ENCODE measurements at regions not wholly inside any gene's neighbourhood (a gene's known extent, or its start where the extent isn't known, plus 50 kb on each side); places are given as distances from the start of the nearest gene placed in this dataset.

DNA sequence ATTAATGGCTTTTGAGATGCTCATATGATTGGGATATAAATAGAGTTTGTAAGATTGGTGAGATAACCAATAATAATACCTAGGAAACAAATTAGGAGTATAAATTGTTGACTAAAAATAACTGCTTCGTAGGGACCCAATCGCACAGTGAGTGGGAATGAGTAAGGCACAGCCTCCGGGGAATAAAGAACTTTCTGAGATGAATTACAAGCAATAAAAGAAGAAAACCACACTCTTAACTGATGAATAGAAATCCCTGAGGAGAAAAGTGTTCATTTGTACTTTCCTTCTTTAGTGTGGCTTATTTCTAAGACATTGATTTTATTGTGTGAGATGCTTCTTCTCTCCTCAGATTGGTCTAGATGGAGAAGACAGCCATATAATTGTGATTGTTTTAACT, 443.4 kb upstream of the PRMT6 start:
- no peak overlapping the region for H3K4me3 ChIP-seq
- no peaks in the 10 kb centered on the region for H3K9me3 ChIP-seq
- H3K27me3 ChIP-seq, result no peaks in the 10 kb centered on the region
- intact Hi-C loops (cut with DNase I), result no loop called here
- H3K27ac ChIP-seq, result no peak overlapping the region
- H3K36me3 ChIP-seq, result no peaks in the 10 kb centered on the region
- TF ChIP-seq POLR2A (IDR thresholded peaks at IDR 0.05) (no peak), EP300 (IDR thresholded peaks at IDR 0.05) (no peak), CTCF (IDR thresholded peaks at IDR 0.05) (no peak)
- WGBS, 3 donors, result 84 to 87% (median 84%) methylated on average over 3 of the region's 3 CpGs
- H3K4me1 ChIP-seq (ENCODE audit: insufficient read depth), result no peaks in the 10 kb centered on the region
- DNase-seq, result no peak

GRCh38 chr1:106613861-106614260, 442.6 kb upstream of the PRMT6 start:
- intact Hi-C loops (cut with DNase I), result no loop called here
- DNase-seq, result no peak
- WGBS, 3 donors, result 57 to 67% (median 63%) methylated on average over 5 of the region's 5 CpGs

DNA sequence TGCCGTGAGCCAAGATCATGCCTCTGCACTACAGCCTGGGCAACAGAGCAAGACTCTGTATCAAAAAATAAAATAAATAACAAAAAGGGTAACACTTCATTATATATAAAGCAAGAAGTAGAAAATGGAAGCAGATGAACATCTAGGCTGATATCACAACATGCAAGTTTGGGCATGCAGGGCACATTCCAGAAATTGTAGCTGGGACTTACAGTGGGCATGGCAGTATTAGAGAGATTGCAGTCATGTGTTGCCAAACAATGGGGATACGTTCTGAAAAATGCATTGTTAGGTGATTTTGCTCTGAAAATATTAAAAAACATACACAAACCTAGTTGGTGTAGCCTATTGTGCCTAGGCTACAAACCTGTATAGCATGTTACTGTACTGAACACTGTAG, 441.0 kb upstream of the PRMT6 start:
- no peaks in the 10 kb centered on the region for H3K9me3 ChIP-seq
- no peak overlapping the region for H3K27ac ChIP-seq
- TF ChIP-seq EP300 (IDR thresholded peaks at IDR 0.05), result no peak
- no peak for TF ChIP-seq CTCF (IDR thresholded peaks at IDR 0.05)
- no peak for TF ChIP-seq POLR2A (IDR thresholded peaks at IDR 0.05)
- no peaks in the 10 kb centered on the region for H3K4me1 ChIP-seq (ENCODE audit: insufficient read depth)
- WGBS, 3 donors, result 68 to 83% (median 81%) methylated on average over 2 of the region's 2 CpGs
- intact Hi-C loops (cut with DNase I), result no loop called here
- H3K36me3 ChIP-seq, result no peaks in the 10 kb centered on the region
- H3K27me3 ChIP-seq, result no peaks in the 10 kb centered on the region
- DNase-seq, result no peak
- H3K4me3 ChIP-seq, result no peak overlapping the region

More at GRCh38 chr1:106613861-106614260, 442.6 kb upstream of the PRMT6 start:
- TF ChIP-seq CTCF (IDR thresholded peaks at IDR 0.05) (no peak), EP300 (IDR thresholded peaks at IDR 0.05) (no peak), POLR2A (IDR thresholded peaks at IDR 0.05) (no peak)
- Histone ChIP-seq H3K36me3 (no peaks in the 10 kb centered on the region), H3K4me3 (no peak overlapping the region), H3K4me1 (ENCODE audit: insufficient read depth) (no peaks in the 10 kb centered on the region), H3K9me3 (no peaks in the 10 kb centered on the region), H3K27ac (no peak overlapping the region), H3K27me3 (no peaks in the 10 kb centered on the region)

GRCh38 chr1:106619080-106619826, 437.2 kb upstream of the PRMT6 start:
- no peak for DNase-seq
- Histone ChIP-seq H3K9me3 (no peaks in the 10 kb centered on the region), H3K27ac (no peak overlapping the region), H3K4me1 (ENCODE audit: insufficient read depth) (no peaks in the 10 kb centered on the region), H3K27me3 (no peaks in the 10 kb centered on the region), H3K36me3 (no peaks in the 10 kb centered on the region), H3K4me3 (no peak overlapping the region)
- intact Hi-C loops (cut with DNase I), result no loop called here
- TF ChIP-seq POLR2A (IDR thresholded peaks at IDR 0.05) (no peak), EP300 (IDR thresholded peaks at IDR 0.05) (no peak), CTCF (IDR thresholded peaks at IDR 0.05) (no peak)
- WGBS, 3 donors, result 74 to 82% (median 77%) methylated on average over 11 of the region's 11 CpGs
